ENCODE measurements at regions not wholly inside any gene's neighbourhood (a gene's known extent, or its start where the extent isn't known, plus 50 kb on each side); places are given as distances from the start of the nearest gene placed in this dataset.
A peak's percentile ranks its signal among the peaks of the same experiment; 100 is the strongest.

- no peak for ATAC-seq
Observed at GRCh38 chr16:64870859-64871258, 251.0 kb downstream of the CDH11 start.

GRCh38 chr16:64869781-64870180, 252.1 kb downstream of the CDH11 start:
- Histone ChIP-seq H3K27ac (no peak overlapping the region), H3K36me3 (no peaks in the 10 kb centered on the region), H3K9me3 (no peaks in the 10 kb centered on the region), H3K4me3 (no peak overlapping the region), H3K4me1 (peaks cover 0 to 7% (median 0%) of the 10 kb centered on the region in 12 donors), H3K27me3 (no peaks in the 10 kb centered on the region)
- WGBS, 4 donors: 75 to 80% (median 76%) methylated on average over 5 of the region's 5 CpGs
- no peak for DNase-seq
- TF ChIP-seq CTCF (IDR thresholded peaks at IDR 0.05) (no peak), POLR2A (IDR thresholded peaks at IDR 0.05) (no peak)
- intact Hi-C loops (cut with DNase I): no loop called here
- no peak for ATAC-seq

More at GRCh38 chr16:64870859-64871258, 251.0 kb downstream of the CDH11 start:
- H3K27ac ChIP-seq: no peak overlapping the region
- H3K9me3 ChIP-seq: no peaks in the 10 kb centered on the region
- no peak for DNase-seq
- H3K4me1 ChIP-seq: peaks cover 0 to under 1% (median 0%) of the 10 kb centered on the region in 12 donors
- no peak for TF ChIP-seq POLR2A (IDR thresholded peaks at IDR 0.05)
- TF ChIP-seq CTCF (IDR thresholded peaks at IDR 0.05): no peak
- no peaks in the 10 kb centered on the region for H3K36me3 ChIP-seq
- H3K4me3 ChIP-seq: no peak overlapping the region
- intact Hi-C loops (cut with DNase I): no loop called here
- no peaks in the 10 kb centered on the region for H3K27me3 ChIP-seq
- WGBS, 4 donors: 58 to 78% (median 67%) methylated on average over 3 of the region's 3 CpGs

- H3K4me3 ChIP-seq: no peak overlapping the region
- no peaks in the 10 kb centered on the region for H3K9me3 ChIP-seq
- DNase-seq (no peak), ATAC-seq (no peak)
- no peaks in the 10 kb centered on the region for H3K36me3 ChIP-seq
- H3K4me1 ChIP-seq: peaks cover 0 to 10% (median 0%) of the 10 kb centered on the region in 12 donors
- peak overlapping the region in 1 of 12 donors; percentile 66 for H3K27ac ChIP-seq
- TF ChIP-seq CTCF (IDR thresholded peaks at IDR 0.05): no peak
- no peak for TF ChIP-seq POLR2A (IDR thresholded peaks at IDR 0.05)
- H3K27me3 ChIP-seq: no peaks in the 10 kb centered on the region
- intact Hi-C loops (cut with DNase I): no loop called here
- WGBS, 4 donors: 88 to 93% (median 90%) methylated on average over 2 of the region's 2 CpGs
Observed at GRCh38 chr16:64866021-64866420, 255.8 kb downstream of the CDH11 start.

- WGBS, 4 donors: 74 to 82% (median 79%) methylated on average over 2 of the region's 2 CpGs
- ATAC-seq (peak in 2 of 4 donors; percentile 63 to 79), DNase-seq (no peak)
- TF ChIP-seq CTCF (IDR thresholded peaks at IDR 0.05) (no peak), POLR2A (IDR thresholded peaks at IDR 0.05) (no peak)
- intact Hi-C loops (cut with DNase I): no loop called here
- Histone ChIP-seq H3K27ac (peak overlapping the region in 7 of 12 donors; percentile 13 to 66 (median 52)), H3K27me3 (no peaks in the 10 kb centered on the region), H3K9me3 (no peaks in the 10 kb centered on the region), H3K36me3 (no peaks in the 10 kb centered on the region), H3K4me1 (peaks cover 0 to 10% (median 0%) of the 10 kb centered on the region in 12 donors), H3K4me3 (no peak overlapping the region)
Observed at GRCh38 chr16:64865069-64865696, 256.7 kb downstream of the CDH11 start.
